KMS-11 (cell line): ENCODE measurements at regions not wholly inside any gene's neighbourhood (a gene's known extent, or its start where the extent isn't known, plus 50 kb on each side); places are given as distances from the start of the nearest gene placed in this dataset.
"Not testable (repeated sequence)": the region's sequence is repeated elsewhere in the genome, so short reads cannot be mapped to it uniquely, and the experiment has no call there.

Experiments used
- H2AFZ ChIP-seq: fragments of 200-600 bp; sonication (generic); 2 replicates; pipeline ENCODE4 v1.6.1; 2016; ENCODE audit warnings: antibody characterized with exemption, mixed run types, low read depth
- H3K27ac ChIP-seq: fragments of 200-600 bp; sonication (generic); 2 replicates; pipeline ENCODE4 v1.6.1; 2016; ENCODE audit warnings: mild to moderate bottlenecking, mixed run types
- H3K27me3 ChIP-seq: fragments of 200-600 bp; sonication (generic); 2 replicates; pipeline ENCODE4 v1.6.1; 2017; ENCODE audit warnings: mild to moderate bottlenecking, low read depth, mixed run types, moderate library complexity; ENCODE audit not compliant: insufficient read depth
- H3K36me3 ChIP-seq: fragments of 200-600 bp; sonication (generic); 2 replicates; pipeline ENCODE4 v1.6.1; 2017; ENCODE audit warnings: mild to moderate bottlenecking, mixed run types; ENCODE audit not compliant: insufficient read depth
- H3K4me1 ChIP-seq: fragments of 200-600 bp; sonication (generic); 2 replicates; pipeline ENCODE4 v1.6.1; 2016; ENCODE audit warnings: mild to moderate bottlenecking, low read depth, mixed run types; ENCODE audit not compliant: poor library complexity, severe bottlenecking
- H3K4me2 ChIP-seq: fragments of 200-600 bp; sonication (generic); 2 replicates; pipeline ENCODE4 v1.7.0; 2016; ENCODE audit warnings: mild to moderate bottlenecking, mixed run types
- H3K4me3 ChIP-seq: fragments of 200-600 bp; sonication (generic); IDR thresholded peaks from 2 replicates; pipeline ENCODE4 v1.6.1; 2017; ENCODE audit warnings: low read depth, low read length, mixed read lengths; ENCODE audit not compliant: insufficient read depth
- H3K79me2 ChIP-seq: fragments of 200-600 bp; sonication (generic); 2 replicates; pipeline ENCODE4 v1.6.1; 2016; ENCODE audit warnings: low read depth, mixed run types; ENCODE audit not compliant: insufficient read depth
- H3K9ac ChIP-seq: fragments of 200-600 bp; sonication (generic); 2 replicates; pipeline ENCODE4 v1.6.1; 2016; ENCODE audit warnings: mild to moderate bottlenecking, mixed run types
- H4K20me1 ChIP-seq: fragments of 200-600 bp; sonication (generic); 2 replicates; pipeline ENCODE4 v1.6.1; 2016; ENCODE audit warnings: mild to moderate bottlenecking, mixed run types; ENCODE audit not compliant: insufficient read depth
- TF ChIP-seq, protein P1 (sequence below): fragments of 200-600 bp; sonication (generic); conservative IDR thresholded peaks from 2 replicates; pipeline ENCODE4 v1.6.1; 2017; ENCODE audit warnings: low read depth, mild to moderate bottlenecking, antibody characterized with exemption, low read length, moderate library complexity, mixed read lengths

DNA sequence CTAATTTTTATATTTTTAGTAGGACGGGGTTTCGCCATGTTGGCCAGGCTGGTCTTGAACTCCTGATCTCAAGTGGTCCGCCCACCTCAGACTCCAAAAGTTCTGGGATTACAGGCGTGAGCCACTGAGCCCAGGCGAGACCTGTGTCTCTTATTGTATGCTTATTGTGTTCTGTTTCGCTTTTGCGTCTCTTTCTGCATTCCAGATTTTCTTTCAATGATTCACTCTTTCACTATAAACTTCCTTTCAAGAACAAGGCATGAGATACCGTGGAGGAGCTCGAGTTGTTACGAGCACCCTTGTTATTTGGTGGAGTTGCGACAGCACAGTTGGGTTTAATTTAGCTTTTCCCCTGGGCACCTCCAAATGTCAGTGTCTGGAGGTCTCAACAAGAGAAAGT lies 366.7 kb upstream of the FAT1 start:
- Histone ChIP-seq H3K9ac (no peak overlapping the region), H3K27ac (no peak overlapping the region), H3K4me3 (no peak overlapping the region), H3K4me2 (no peak overlapping the region), H3K27me3 (no peaks in the 10 kb centered on the region), H4K20me1 (no peaks in the 10 kb centered on the region), H3K4me1 (no peaks in the 10 kb centered on the region), H3K36me3 (no peaks in the 10 kb centered on the region), H3K79me2 (no peaks in the 10 kb centered on the region), H2AFZ (no peak overlapping the region)
- TF ChIP-seq, protein P1, sequence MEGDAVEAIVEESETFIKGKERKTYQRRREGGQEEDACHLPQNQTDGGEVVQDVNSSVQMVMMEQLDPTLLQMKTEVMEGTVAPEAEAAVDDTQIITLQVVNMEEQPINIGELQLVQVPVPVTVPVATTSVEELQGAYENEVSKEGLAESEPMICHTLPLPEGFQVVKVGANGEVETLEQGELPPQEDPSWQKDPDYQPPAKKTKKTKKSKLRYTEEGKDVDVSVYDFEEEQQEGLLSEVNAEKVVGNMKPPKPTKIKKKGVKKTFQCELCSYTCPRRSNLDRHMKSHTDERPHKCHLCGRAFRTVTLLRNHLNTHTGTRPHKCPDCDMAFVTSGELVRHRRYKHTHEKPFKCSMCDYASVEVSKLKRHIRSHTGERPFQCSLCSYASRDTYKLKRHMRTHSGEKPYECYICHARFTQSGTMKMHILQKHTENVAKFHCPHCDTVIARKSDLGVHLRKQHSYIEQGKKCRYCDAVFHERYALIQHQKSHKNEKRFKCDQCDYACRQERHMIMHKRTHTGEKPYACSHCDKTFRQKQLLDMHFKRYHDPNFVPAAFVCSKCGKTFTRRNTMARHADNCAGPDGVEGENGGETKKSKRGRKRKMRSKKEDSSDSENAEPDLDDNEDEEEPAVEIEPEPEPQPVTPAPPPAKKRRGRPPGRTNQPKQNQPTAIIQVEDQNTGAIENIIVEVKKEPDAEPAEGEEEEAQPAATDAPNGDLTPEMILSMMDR: no peak

- H3K36me3 ChIP-seq, H3K27ac ChIP-seq, H3K79me2 ChIP-seq, H3K9ac ChIP-seq, H3K4me3 ChIP-seq, H3K27me3 ChIP-seq, H4K20me1 ChIP-seq, H3K4me1 ChIP-seq, H2AFZ ChIP-seq, H3K4me2 ChIP-seq: not testable (repeated sequence)
Observed at GRCh38 chr4:187090832-187091231, 367.2 kb upstream of the FAT1 start.

- Histone ChIP-seq H3K27me3 (no peaks in the 10 kb centered on the region), H3K27ac (no peak overlapping the region), H3K4me2 (no peak overlapping the region), H2AFZ (no peak overlapping the region), H3K79me2 (no peaks in the 10 kb centered on the region), H3K4me1 (no peaks in the 10 kb centered on the region), H3K4me3 (no peak overlapping the region), H3K9ac (no peak overlapping the region), H3K36me3 (no peaks in the 10 kb centered on the region), H4K20me1 (no peaks in the 10 kb centered on the region)
- TF ChIP-seq, protein P1: no peak
Observed at GRCh38 chr4:187094144-187094543, 370.5 kb upstream of the FAT1 start.

- H3K4me3 ChIP-seq: no peak overlapping the region
- no peaks in the 10 kb centered on the region for H3K27me3 ChIP-seq
- no peaks in the 10 kb centered on the region for H4K20me1 ChIP-seq
- H3K27ac ChIP-seq: no peak overlapping the region
- no peak overlapping the region for H3K4me2 ChIP-seq
- no peaks in the 10 kb centered on the region for H3K36me3 ChIP-seq
- H3K9ac ChIP-seq: no peak overlapping the region
- H3K4me1 ChIP-seq: no peaks in the 10 kb centered on the region
- no peak overlapping the region for H2AFZ ChIP-seq
- TF ChIP-seq, protein P1: no peak
- H3K79me2 ChIP-seq: no peaks in the 10 kb centered on the region
Observed at GRCh38 chr4:187098429-187098828, 374.8 kb upstream of the FAT1 start.

- Histone ChIP-seq H2AFZ (no peak overlapping the region), H3K79me2 (no peaks in the 10 kb centered on the region), H4K20me1 (no peaks in the 10 kb centered on the region), H3K27me3 (no peaks in the 10 kb centered on the region), H3K4me1 (no peaks in the 10 kb centered on the region), H3K9ac (no peak overlapping the region), H3K36me3 (no peaks in the 10 kb centered on the region), H3K27ac (no peak overlapping the region), H3K4me2 (no peak overlapping the region), H3K4me3 (no peak overlapping the region)
- TF ChIP-seq, protein P1: no peak
Observed at GRCh38 chr4:187103351-187103750, 379.7 kb upstream of the FAT1 start.
